ENCODE measurements at regions not wholly inside any gene's neighbourhood (a gene's known extent, or its start where the extent isn't known, plus 50 kb on each side); places are given as distances from the start of the nearest gene placed in this dataset.

- H3K36me3 Mint-ChIP-seq (ENCODE audit: low read depth): peaks cover 12% of the 10 kb centered on the region; the same call in 1 of the 2 replicates
- no peak for DNase-seq
- peaks cover 38% of the 10 kb centered on the region for H3K4me1 Mint-ChIP-seq (ENCODE audit: low read depth)
- peak overlapping the region; percentile 71 for H3K27ac Mint-ChIP-seq
- peak overlapping the region; percentile 53 for H3K4me3 Mint-ChIP-seq
- H3K27me3 Mint-ChIP-seq (ENCODE audit: insufficient read depth): no peaks in the 10 kb centered on the region; the same call in 1 of the 2 replicates
- H3K9me3 Mint-ChIP-seq: peaks cover 8% of the 10 kb centered on the region
- TF ChIP-seq CTCF (IDR thresholded peaks at IDR 0.05): no peak
Observed at GRCh38 chr7:46812101-46812675, 769.7 kb downstream of the TNS3 start.

- 0 out of 2 replicates have a peak, but pooled peaks cover 6% of the 10 kb centered on the region for H3K36me3 Mint-ChIP-seq (ENCODE audit: low read depth)
- no peaks in the 10 kb centered on the region; the same call in 1 of the 2 replicates for H3K27me3 Mint-ChIP-seq (ENCODE audit: insufficient read depth)
- peak; percentile 86 for DNase-seq
- no peak for TF ChIP-seq CTCF (IDR thresholded peaks at IDR 0.05)
- H3K4me3 Mint-ChIP-seq: peak overlapping the region; percentile 53
- peaks cover 37% of the 10 kb centered on the region for H3K4me1 Mint-ChIP-seq (ENCODE audit: low read depth)
- peak overlapping the region; percentile 71 for H3K27ac Mint-ChIP-seq
- H3K9me3 Mint-ChIP-seq: peaks cover 2% of the 10 kb centered on the region; the same call in 1 of the 2 replicates
Observed at GRCh38 chr7:46811529-46811928, 770.4 kb downstream of the TNS3 start.

GRCh38 chr7:46810986-46811385 lies 770.9 kb downstream of the TNS3 start:
- H3K4me3 Mint-ChIP-seq: no peak overlapping the region; the same call in 1 of the 2 replicates

GRCh38 chr7:46809886-46810285 lies 772.0 kb downstream of the TNS3 start:
- no peak overlapping the region for H3K4me3 Mint-ChIP-seq
- no peak for TF ChIP-seq CTCF (IDR thresholded peaks at IDR 0.05)

More at GRCh38 chr7:46810986-46811385, 770.9 kb downstream of the TNS3 start:
- Mint-ChIP-seq H3K27ac (peak overlapping the region; percentile 71), H3K9me3 (no peaks in the 10 kb centered on the region), H3K36me3 (ENCODE audit: low read depth) (0 out of 2 replicates have a peak, but pooled peaks cover 4% of the 10 kb centered on the region), H3K27me3 (ENCODE audit: insufficient read depth) (no peaks in the 10 kb centered on the region; the same call in 1 of the 2 replicates), H3K4me1 (ENCODE audit: low read depth) (peaks cover 34% of the 10 kb centered on the region)
- no peak for DNase-seq
- no peak for TF ChIP-seq CTCF (IDR thresholded peaks at IDR 0.05)

GRCh38 chr7:46806856-46807255 lies 775.1 kb downstream of the TNS3 start:
- Mint-ChIP-seq H3K9me3 (no peaks in the 10 kb centered on the region), H3K4me3 (no peak overlapping the region), H3K27ac (no peak overlapping the region), H3K36me3 (ENCODE audit: low read depth) (0 out of 2 replicates have a peak, but pooled peaks cover 4% of the 10 kb centered on the region), H3K27me3 (ENCODE audit: insufficient read depth) (no peaks in the 10 kb centered on the region; the same call in 1 of the 2 replicates), H3K4me1 (ENCODE audit: low read depth) (peaks cover 14% of the 10 kb centered on the region)
- no peak for TF ChIP-seq CTCF (IDR thresholded peaks at IDR 0.05)
- no peak for DNase-seq

More at GRCh38 chr7:46809886-46810285, 772.0 kb downstream of the TNS3 start:
- peaks cover 32% of the 10 kb centered on the region for H3K4me1 Mint-ChIP-seq (ENCODE audit: low read depth)
- no peaks in the 10 kb centered on the region; the same call in 1 of the 2 replicates for H3K27me3 Mint-ChIP-seq (ENCODE audit: insufficient read depth)
- 0 out of 2 replicates have a peak, but pooled peaks cover 4% of the 10 kb centered on the region for H3K36me3 Mint-ChIP-seq (ENCODE audit: low read depth)
- no peaks in the 10 kb centered on the region for H3K9me3 Mint-ChIP-seq
- DNase-seq: no peak
- H3K27ac Mint-ChIP-seq: no peak overlapping the region
